Uterus (tissue), 2 donors: ENCODE measurements at regions not wholly inside any gene's neighbourhood (a gene's known extent, or its start where the extent isn't known, plus 50 kb on each side); places are given as distances from the start of the nearest gene placed in this dataset.

Experiments
- CTCF ChIP-seq, 4 experiments: fragments of 200-600 bp in 2 of 4; fragments of 450-650 bp in 2 of 4; sonication (generic) in 2 of 4; IDR thresholded peaks; one replicate each; pipeline ENCODE4 v1.5.1; 2016 to 2019; ENCODE audit warnings: antibody characterized with exemption in 4 of 4, mild to moderate bottlenecking in 2 of 4, moderate library complexity in 1 of 4
- POLR2A ChIP-seq, 2 donors: fragments of 450-650 bp; IDR thresholded peaks; one replicate each; pipeline ENCODE4 v1.6.1; 2016; ENCODE audit warnings: antibody characterized with exemption in 2 of 2, mild to moderate bottlenecking in 1 of 2, moderate library complexity in 1 of 2

GRCh38 chr14:98692832-98693231 lies 579.2 kb downstream of the BCL11B start:
- TF ChIP-seq CTCF (IDR thresholded peaks at IDR 0.05) (no peak), POLR2A (IDR thresholded peaks at IDR 0.05) (no peak)
